ENCODE measurements at regions not wholly inside any gene's neighbourhood (a gene's known extent, or its start where the extent isn't known, plus 50 kb on each side); places are given as distances from the start of the nearest gene placed in this dataset.
"Not testable (repeated sequence)": the region's sequence is repeated elsewhere in the genome, so short reads cannot be mapped to it uniquely, and the experiment has no call there.

GRCh38 chrX:39690541-39691415 lies 407.0 kb downstream of the BCOR start:
- no peak for DNase-seq (ENCODE audit: low read depth in 2 of 2)

GRCh38 chrX:39691724-39692123 lies 406.0 kb downstream of the BCOR start:
- no peak for DNase-seq (ENCODE audit: low read depth in 2 of 2)

GRCh38 chrX:39692796-39693195 lies 405.0 kb downstream of the BCOR start:
- no peak for DNase-seq (ENCODE audit: low read depth in 2 of 2)

GRCh38 chrX:39693298-39693697 lies 404.5 kb downstream of the BCOR start:
- no peak for DNase-seq (ENCODE audit: low read depth in 2 of 2)

- not testable (repeated sequence) for DNase-seq (ENCODE audit: low read depth in 2 of 2)
Observed at GRCh38 chrX:39702636-39703035, 395.1 kb downstream of the BCOR start.

- no peak for DNase-seq (ENCODE audit: low read depth in 2 of 2)
Observed at GRCh38 chrX:39703307-39703706, 394.5 kb downstream of the BCOR start.

- DNase-seq (ENCODE audit: low read depth in 2 of 2) = no peak
Observed at GRCh38 chrX:39704590-39704989, 393.2 kb downstream of the BCOR start.

GRCh38 chrX:39705290-39705689 lies 392.5 kb downstream of the BCOR start:
- DNase-seq (ENCODE audit: low read depth in 2 of 2) = peak; percentile 83 to 90

GRCh38 chrX:39709364-39709763 lies 388.4 kb downstream of the BCOR start:
- DNase-seq (ENCODE audit: low read depth in 2 of 2) = no peak

- no peak for DNase-seq (ENCODE audit: low read depth in 2 of 2)
Observed at GRCh38 chrX:39709812-39710211, 387.9 kb downstream of the BCOR start.

GRCh38 chrX:39710776-39711175 lies 387.0 kb downstream of the BCOR start:
- no peak for DNase-seq (ENCODE audit: low read depth in 2 of 2)

- DNase-seq (ENCODE audit: low read depth in 2 of 2) = no peak
Observed at GRCh38 chrX:39714471-39714870, 383.3 kb downstream of the BCOR start.

- DNase-seq (ENCODE audit: low read depth in 2 of 2) = no peak
Observed at GRCh38 chrX:39716401-39716800, 381.4 kb downstream of the BCOR start.

- no peak for DNase-seq (ENCODE audit: low read depth in 2 of 2)
Observed at GRCh38 chrX:39716802-39717540, 380.8 kb downstream of the BCOR start.

- no peak for DNase-seq (ENCODE audit: low read depth in 2 of 2)
Observed at GRCh38 chrX:39718981-39719380, 378.8 kb downstream of the BCOR start.

GRCh38 chrX:39720945-39721344 lies 376.8 kb downstream of the BCOR start:
- no peak for DNase-seq (ENCODE audit: low read depth in 2 of 2)

- DNase-seq (ENCODE audit: low read depth in 2 of 2) = peak; percentile 34 to 53
Observed at GRCh38 chrX:39721566-39722279, 376.0 kb downstream of the BCOR start.

- DNase-seq (ENCODE audit: low read depth in 2 of 2) = peak in 1 of 2 donors; percentile 60
Observed at GRCh38 chrX:39724544-39724943, 373.2 kb downstream of the BCOR start.

GRCh38 chrX:39725114-39725513 lies 372.6 kb downstream of the BCOR start:
- DNase-seq (ENCODE audit: low read depth in 2 of 2) = no peak

- DNase-seq (ENCODE audit: low read depth in 2 of 2) = peak in 1 of 2 donors; percentile 38
Observed at GRCh38 chrX:39725928-39726619, 371.7 kb downstream of the BCOR start.

GRCh38 chrX:39726771-39727170 lies 371.0 kb downstream of the BCOR start:
- peak; percentile 19 to 51 for DNase-seq (ENCODE audit: low read depth in 2 of 2)

Measured in lung microvascular endothelial cell (primary cell).